Gastrocnemius medialis (tissue), 4 donors: ENCODE measurements at regions not wholly inside any gene's neighbourhood (a gene's known extent, or its start where the extent isn't known, plus 50 kb on each side); places are given as distances from the start of the nearest gene placed in this dataset.

Source experiments
- ATAC-seq, 2 donors: fragments of 150-250 bp; one replicate each; pipeline ENCODE4 v1.9.1; 2016
- DNase-seq, 2 donors: peaks; one replicate each; pipeline ENCODE4 v3.0.0-alpha.2; 2019
- H3K27ac ChIP-seq, 4 donors: fragments of 200-600 bp; sonication (generic); 1 replicate in 1 of 4; 2 replicates in 3 of 4; pipeline ENCODE4 v1.5.1; 2016 to 2018; ENCODE audit warnings: mild to moderate bottlenecking in 2 of 4, moderate library complexity in 1 of 4
- H3K27me3 ChIP-seq, 3 donors: fragments of 200-600 bp; sonication (generic) in 2 of 3; 1 replicate in 1 of 3; 2 replicates in 2 of 3; pipeline versions ENCODE4 v1.5.1 to v1.6.0; 2016 to 2019; ENCODE audit warnings: mild to moderate bottlenecking in 1 of 3, moderate library complexity in 1 of 3
- H3K36me3 ChIP-seq, 2 donors: fragments of 200-600 bp; sonication (generic) in 1 of 2; one replicate each; pipeline ENCODE4 v1.5.1; 2017 to 2018
- H3K4me1 ChIP-seq, 2 donors: fragments of 200-600 bp; sonication (generic) in 1 of 2; one replicate each; pipeline ENCODE4 v1.5.1; 2016 to 2017; ENCODE audit warnings: mild to moderate bottlenecking in 2 of 2
- H3K4me3 ChIP-seq, 4 donors: fragments of 200-600 bp; sonication (generic) in 3 of 4; 1 replicate in 1 of 4; 2 replicates in 3 of 4; pipeline ENCODE4 v1.5.1; 2016 to 2019; ENCODE audit warnings: mild to moderate bottlenecking in 2 of 4
- H3K9me3 ChIP-seq, 3 donors: fragments of 200-600 bp; sonication (generic) in 2 of 3; 1 replicate in 1 of 3; 2 replicates in 2 of 3; pipeline ENCODE4 v1.5.1; 2016 to 2019
- POLR2A ChIP-seq, 2 donors: fragments of 450-650 bp; IDR thresholded peaks; one replicate each; pipeline ENCODE4 v1.6.1; 2017; ENCODE audit warnings: antibody characterized with exemption in 2 of 2, mild to moderate bottlenecking in 2 of 2, moderate library complexity in 2 of 2
- in situ Hi-C, 4 donors: fragments of 200-750 bp; cut with MboI; loops; one replicate each; pipeline versions ENCODE4 v1.15.0 to v1.8.0; 2017; ENCODE audit warnings: low sequenced_read_pairs in 4 of 4
- intact Hi-C: fragments of 100-400 bp; cut with DNase I; formaldehyde crosslinking; loops from one replicate; pipeline ENCODE4 v1.15.1; 2023; ENCODE audit warnings: low total_unique reads
- TF ChIP-seq, protein P1 (sequence below), 5 experiments: fragments of 450-650 bp in 3 of 5; fragments of 200-600 bp in 2 of 5; sonication (generic) in 2 of 5; IDR thresholded peaks in 4 of 5; conservative IDR thresholded peaks in 1 of 5; 1 replicate in 4 of 5; 2 replicates in 1 of 5; pipeline ENCODE4 v1.5.1; 2016 to 2019; ENCODE audit warnings: antibody characterized with exemption in 5 of 5, mild to moderate bottlenecking in 3 of 5, moderate library complexity in 3 of 5

DNA sequence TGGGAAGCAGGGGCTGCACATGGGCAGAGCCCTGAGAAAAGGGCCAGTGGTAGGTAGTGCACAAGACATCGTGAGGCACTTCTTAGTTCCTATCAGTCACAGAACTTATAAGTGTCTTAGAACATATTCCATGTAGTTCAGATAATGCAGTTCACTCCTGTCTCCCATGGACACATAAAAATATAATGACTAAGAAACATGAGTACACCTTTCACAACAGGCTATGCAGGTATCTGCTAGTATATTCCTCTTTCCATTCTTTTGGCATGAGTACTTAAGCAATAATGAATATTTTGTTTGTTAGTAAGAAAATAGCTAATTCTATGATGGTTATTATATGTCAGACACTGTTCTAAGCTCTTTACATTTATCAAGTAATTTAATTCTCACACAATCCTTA, 808.4 kb downstream of the BCL11A start:
- H3K27me3 ChIP-seq: no peaks in the 10 kb centered on the region
- ATAC-seq (no peak), DNase-seq (no peak)
- no peak overlapping the region for H3K27ac ChIP-seq
- no peak for TF ChIP-seq POLR2A (IDR thresholded peaks at IDR 0.05)
- H3K4me3 ChIP-seq: no peak overlapping the region
- no peaks in the 10 kb centered on the region for H3K9me3 ChIP-seq
- H3K36me3 ChIP-seq: no peaks in the 10 kb centered on the region
- no peaks in the 10 kb centered on the region for H3K4me1 ChIP-seq
- in situ Hi-C loops: no loop called here
- intact Hi-C loops: no loop called here

- ATAC-seq (no peak), DNase-seq (no peak)
- in situ Hi-C loops (no loop called here), intact Hi-C loops (no loop called here)
- Histone ChIP-seq H3K4me3 (no peak overlapping the region), H3K4me1 (no peaks in the 10 kb centered on the region), H3K27me3 (no peaks in the 10 kb centered on the region), H3K27ac (no peak overlapping the region), H3K36me3 (no peaks in the 10 kb centered on the region), H3K9me3 (no peaks in the 10 kb centered on the region)
- TF ChIP-seq, protein P1, sequence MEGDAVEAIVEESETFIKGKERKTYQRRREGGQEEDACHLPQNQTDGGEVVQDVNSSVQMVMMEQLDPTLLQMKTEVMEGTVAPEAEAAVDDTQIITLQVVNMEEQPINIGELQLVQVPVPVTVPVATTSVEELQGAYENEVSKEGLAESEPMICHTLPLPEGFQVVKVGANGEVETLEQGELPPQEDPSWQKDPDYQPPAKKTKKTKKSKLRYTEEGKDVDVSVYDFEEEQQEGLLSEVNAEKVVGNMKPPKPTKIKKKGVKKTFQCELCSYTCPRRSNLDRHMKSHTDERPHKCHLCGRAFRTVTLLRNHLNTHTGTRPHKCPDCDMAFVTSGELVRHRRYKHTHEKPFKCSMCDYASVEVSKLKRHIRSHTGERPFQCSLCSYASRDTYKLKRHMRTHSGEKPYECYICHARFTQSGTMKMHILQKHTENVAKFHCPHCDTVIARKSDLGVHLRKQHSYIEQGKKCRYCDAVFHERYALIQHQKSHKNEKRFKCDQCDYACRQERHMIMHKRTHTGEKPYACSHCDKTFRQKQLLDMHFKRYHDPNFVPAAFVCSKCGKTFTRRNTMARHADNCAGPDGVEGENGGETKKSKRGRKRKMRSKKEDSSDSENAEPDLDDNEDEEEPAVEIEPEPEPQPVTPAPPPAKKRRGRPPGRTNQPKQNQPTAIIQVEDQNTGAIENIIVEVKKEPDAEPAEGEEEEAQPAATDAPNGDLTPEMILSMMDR (IDR thresholded peaks at IDR 0.05 in 4 of 5, conservative IDR thresholded peaks at IDR 0.05 in 1 of 5): no peak
- no peak for TF ChIP-seq POLR2A (IDR thresholded peaks at IDR 0.05)
These were observed 809.0 kb downstream of the BCL11A start for GRCh38 chr2:59744436-59744835.

DNA sequence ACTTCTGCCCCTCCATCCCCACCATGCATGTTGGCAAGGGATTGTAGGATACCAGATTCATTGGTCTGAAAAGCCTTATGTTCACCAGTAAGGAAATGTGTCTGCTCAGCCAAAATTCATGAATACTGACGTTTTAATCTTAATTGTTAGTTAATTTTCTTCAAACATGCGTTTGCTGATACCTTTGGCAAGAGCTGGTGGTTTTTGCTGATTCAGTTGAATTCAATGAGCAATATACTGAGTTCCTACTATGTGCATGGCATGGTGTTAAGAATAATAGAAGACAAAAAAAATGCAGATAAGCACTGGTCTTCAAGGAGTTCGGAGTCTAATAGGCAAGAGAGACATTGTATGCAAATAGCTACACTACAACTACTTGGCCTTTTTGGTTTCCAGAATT, 811.6 kb downstream of the BCL11A start:
- intact Hi-C loops: no loop called here
- Histone ChIP-seq H3K36me3 (no peaks in the 10 kb centered on the region), H3K27me3 (no peaks in the 10 kb centered on the region), H3K4me1 (peaks cover 0 to 4% of the 10 kb centered on the region in 2 donors), H3K27ac (no peak overlapping the region), H3K9me3 (no peaks in the 10 kb centered on the region), H3K4me3 (no peak overlapping the region)
- in situ Hi-C loops: no loop called here
- no peak for DNase-seq
- TF ChIP-seq, protein P1 (IDR thresholded peaks at IDR 0.05 in 4 of 5, conservative IDR thresholded peaks at IDR 0.05 in 1 of 5): no peak
- TF ChIP-seq POLR2A (IDR thresholded peaks at IDR 0.05): no peak
- ATAC-seq: no peak

DNA sequence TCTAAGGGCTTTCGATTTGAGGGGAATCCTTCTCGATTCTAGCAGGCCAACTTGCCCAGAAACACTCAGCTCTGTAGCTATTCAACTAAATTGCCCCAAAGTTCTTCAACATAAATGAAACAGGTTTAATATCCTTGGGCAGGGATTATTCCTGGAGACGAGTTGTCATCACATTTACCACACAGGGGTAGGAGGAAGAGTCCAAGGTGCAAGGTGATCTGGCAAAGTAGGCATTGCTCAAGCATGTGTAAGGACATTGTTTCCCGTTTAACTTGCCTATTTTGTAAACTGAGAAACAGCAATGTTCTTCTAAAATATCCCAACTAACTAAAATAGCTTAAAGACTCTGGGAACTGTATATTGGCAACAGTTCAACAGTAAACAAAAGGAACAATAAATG, 814.3 kb downstream of the BCL11A start:
- Histone ChIP-seq H3K4me3 (no peak overlapping the region), H3K4me1 (peaks cover 6 to 9% of the 10 kb centered on the region in 2 donors), H3K27ac (no peak overlapping the region), H3K9me3 (no peaks in the 10 kb centered on the region), H3K27me3 (no peaks in the 10 kb centered on the region), H3K36me3 (no peaks in the 10 kb centered on the region)
- in situ Hi-C loops: no loop called here
- intact Hi-C loops: no loop called here
- DNase-seq (no peak), ATAC-seq (no peak)
- no peak for TF ChIP-seq POLR2A (IDR thresholded peaks at IDR 0.05)
- TF ChIP-seq, protein P1 (IDR thresholded peaks at IDR 0.05 in 4 of 5, conservative IDR thresholded peaks at IDR 0.05 in 1 of 5): no peak

- no peak overlapping the region for H3K27ac ChIP-seq
- intact Hi-C loops: no loop called here
These were observed 816.2 kb downstream of the BCL11A start for GRCh38 chr2:59737299-59737698.

More at GRCh38 chr2:59737299-59737698, 816.2 kb downstream of the BCL11A start:
- H3K36me3 ChIP-seq: no peaks in the 10 kb centered on the region
- ATAC-seq (no peak), DNase-seq (no peak)
- peaks cover 9 to 15% of the 10 kb centered on the region in 2 donors for H3K4me1 ChIP-seq
- no peaks in the 10 kb centered on the region for H3K27me3 ChIP-seq
- no peaks in the 10 kb centered on the region for H3K9me3 ChIP-seq
- no peak overlapping the region for H3K4me3 ChIP-seq
- no peak for TF ChIP-seq POLR2A (IDR thresholded peaks at IDR 0.05)
- TF ChIP-seq, protein P1 (IDR thresholded peaks at IDR 0.05 in 4 of 5, conservative IDR thresholded peaks at IDR 0.05 in 1 of 5): no peak
- in situ Hi-C loops: no loop called here
